H1 (cell line): ENCODE measurements at regions not wholly inside any gene's neighbourhood (a gene's known extent, or its start where the extent isn't known, plus 50 kb on each side); places are given as distances from the start of the nearest gene placed in this dataset.

Experiments
- CTCF ChIA-PET: fragments of 300-600 bp; sonication (Branson Sonifier 250); formaldehyde crosslinking; loops from one replicate; lab custom pipeline; 2021; ENCODE audit not compliant: partially characterized antibody; lab: Charles Lee
- POLR2A ChIA-PET: fragments of 300-600 bp; sonication (Branson Sonifier 250); formaldehyde crosslinking; loops from one replicate; lab custom pipeline; 2021; ENCODE audit warnings: inconsistent platforms; ENCODE audit not compliant: partially characterized antibody; lab: Charles Lee
- DNase-seq, 2 experiments: peaks; one replicate each; pipeline versions ENCODE4 v3.0.0 to v3.0.0-alpha.2; 2010 to 2022; ENCODE audit warnings: low spot score in 2 of 2, low read depth in 1 of 2, mixed read lengths in 1 of 2
- FAIRE-seq: peaks from 2 replicates; lab custom pipeline; 2011; peaks lifted over from hg19 to GRCh38; lab: Jason Lieb, UNC
- H2AFZ ChIP-seq: 2 replicates; pipeline ENCODE4 v1.8.1; 2012; ENCODE audit warnings: low read length, inconsistent platforms
- H2AK5ac ChIP-seq: 2 replicates; pipeline ENCODE4 v1.6.1; 2013; ENCODE audit warnings: low read depth, low read length
- H2BK120ac ChIP-seq: replicated peaks from 2 replicates; pipeline ENCODE3; 2013; ENCODE audit warnings: low read depth, low read length, inconsistent platforms
- H2BK12ac ChIP-seq: 2 replicates; pipeline ENCODE4 v1.6.1; 2013; ENCODE audit warnings: low read depth, low read length
- H2BK15ac ChIP-seq: 2 replicates; pipeline ENCODE4 v1.6.1; 2013; ENCODE audit warnings: low read length
- H2BK20ac ChIP-seq: 2 replicates; pipeline ENCODE4 v1.6.1; 2013; ENCODE audit warnings: low read length
- H2BK5ac ChIP-seq: 2 replicates; pipeline ENCODE4 v1.6.1; 2013; ENCODE audit warnings: low read depth, low read length
- H3K14ac ChIP-seq: 2 replicates; pipeline ENCODE4 v1.6.1; 2013; ENCODE audit warnings: inconsistent platforms; ENCODE audit not compliant: insufficient read length
- H3K18ac ChIP-seq: 2 replicates; pipeline ENCODE4 v1.6.1; 2013; ENCODE audit warnings: low read length; ENCODE audit errors: extremely low read depth
- H3K23ac ChIP-seq: 2 replicates; pipeline ENCODE4 v1.6.1; 2013; ENCODE audit warnings: inconsistent platforms; ENCODE audit not compliant: insufficient read length
- H3K23me2 ChIP-seq: 2 replicates; pipeline ENCODE4 v1.6.1; 2013; ENCODE audit warnings: low read depth, low read length
- H3K27ac ChIP-seq: 2 replicates; pipeline ENCODE4 v1.6.1; 2011; ENCODE audit warnings: low read depth, low read length, inconsistent platforms
- H3K27me3 ChIP-seq, 4 experiments: replicated peaks in 1 of 4; 1 replicate in 1 of 4; 2 replicates in 3 of 4; pipeline versions ENCODE4 v1.6.1 to v1.8.1; 2011 to 2013; ENCODE audit warnings: low read length in 3 of 4, mild to moderate bottlenecking in 3 of 4, inconsistent platforms in 2 of 4, mixed read lengths in 2 of 4, moderate library complexity in 1 of 4; ENCODE audit not compliant: control insufficient read depth in 3 of 4, insufficient read depth in 3 of 4; ENCODE audit errors: extremely low read depth in 1 of 4
- H3K36me3 ChIP-seq, 4 experiments: 2 replicates each; pipeline versions ENCODE4 v1.6.1 to v1.8.1; 2011 to 2013; ENCODE audit warnings: mild to moderate bottlenecking in 4 of 4, low read length in 3 of 4, moderate library complexity in 2 of 4, control low read depth in 1 of 4, inconsistent platforms in 1 of 4; ENCODE audit not compliant: insufficient read depth in 4 of 4, control insufficient read depth in 2 of 4
- H3K4ac ChIP-seq: replicated peaks from 2 replicates; pipeline ENCODE3; 2013; ENCODE audit warnings: low read length, low read depth, mixed read lengths, inconsistent platforms; ENCODE audit not compliant: insufficient read length
- H3K4me1 ChIP-seq, 4 experiments: replicated peaks in 1 of 4; 1 replicate in 1 of 4; 2 replicates in 3 of 4; pipeline versions ENCODE4 v1.6.1 to v1.8.1; 2011 to 2013; ENCODE audit warnings: low read length in 3 of 4, inconsistent platforms in 2 of 4, mixed read lengths in 1 of 4; ENCODE audit not compliant: insufficient read depth in 4 of 4, control insufficient read depth in 3 of 4
- H3K4me2 ChIP-seq, 2 experiments: 2 replicates each; pipeline versions ENCODE4 v1.6.1 to v1.8.1; 2011 to 2013; ENCODE audit warnings: low read depth in 2 of 2, low read length in 2 of 2, control low read depth in 1 of 2, inconsistent platforms in 1 of 2, mild to moderate bottlenecking in 1 of 2; ENCODE audit not compliant: insufficient read depth in 1 of 2
- H3K4me3 ChIP-seq, 4 experiments: fragments of 200-600, 300-600 bp in 1 of 4; sonication (generic), shearing (Covaris generic), sonication (Bioruptor Twin) in 1 of 4; 2 replicates each; pipeline versions ENCODE4 v1.5.1 to v1.8.1; 2011 to 2016; ENCODE audit warnings: low read length in 4 of 4, low read depth in 3 of 4, control low read depth in 2 of 4, inconsistent platforms in 2 of 4, mild to moderate bottlenecking in 2 of 4, mixed read lengths in 1 of 4, moderate library complexity in 1 of 4; ENCODE audit not compliant: insufficient read depth in 2 of 4; ENCODE audit errors: extremely low read depth in 1 of 4
- H3K56ac ChIP-seq: replicated peaks from 2 replicates; pipeline ENCODE3; 2013; ENCODE audit warnings: low read depth, mild to moderate bottlenecking, mixed read lengths, low read length, inconsistent platforms; ENCODE audit not compliant: insufficient read length
- H3K79me1 ChIP-seq: 2 replicates; pipeline ENCODE4 v1.6.1; 2013; ENCODE audit warnings: low read depth, low read length, control low read depth
- H3K79me2 ChIP-seq, 2 experiments: 2 replicates each; pipeline versions ENCODE4 v1.6.1 to v1.8.1; 2012 to 2013; ENCODE audit warnings: low read length in 2 of 2, mild to moderate bottlenecking in 2 of 2, inconsistent platforms in 1 of 2; ENCODE audit not compliant: insufficient read depth in 2 of 2, control insufficient read depth in 1 of 2
- H3K9ac ChIP-seq, 4 experiments: replicated peaks in 1 of 4; 1 replicate in 1 of 4; 2 replicates in 3 of 4; pipeline versions ENCODE4 v1.6.1 to v1.8.1; 2011 to 2013; ENCODE audit warnings: low read depth in 3 of 4, low read length in 3 of 4, control low read depth in 2 of 4, mild to moderate bottlenecking in 2 of 4, moderate library complexity in 2 of 4, inconsistent platforms in 1 of 4; ENCODE audit errors: extremely low read depth in 1 of 4
- H3K9me3 ChIP-seq, 2 experiments: 2 replicates each; pipeline versions ENCODE4 v1.6.1 to v1.8.1; 2012 to 2013; ENCODE audit warnings: mild to moderate bottlenecking in 2 of 2, moderate library complexity in 2 of 2, control low read depth in 1 of 2, inconsistent platforms in 1 of 2, low read depth in 1 of 2, low read length in 1 of 2, mixed read lengths in 1 of 2; ENCODE audit not compliant: insufficient read depth in 2 of 2
- H4K20me1 ChIP-seq, 2 experiments: replicated peaks in 1 of 2; 2 replicates each; pipeline versions ENCODE3 to v1.8.1; 2011 to 2013; ENCODE audit warnings: inconsistent platforms in 2 of 2, low read length in 2 of 2, mild to moderate bottlenecking in 1 of 2; ENCODE audit not compliant: insufficient read depth in 2 of 2, control insufficient read depth in 1 of 2
- H4K5ac ChIP-seq: 2 replicates; pipeline ENCODE4 v1.6.1; 2013; ENCODE audit warnings: low read length, low read depth, mixed read lengths, inconsistent platforms; ENCODE audit not compliant: insufficient read length
- H4K8ac ChIP-seq: 2 replicates; pipeline ENCODE4 v1.8.0; 2013; ENCODE audit warnings: mild to moderate bottlenecking, moderate library complexity, low read length, inconsistent platforms; ENCODE audit not compliant: insufficient read depth; ENCODE audit errors: extremely low read depth
- H4K91ac ChIP-seq: replicated peaks from 2 replicates; pipeline ENCODE3; 2013; ENCODE audit warnings: low read length, mixed read lengths, inconsistent platforms; ENCODE audit not compliant: insufficient read length
- BRCA1 ChIP-seq: IDR thresholded peaks from 2 replicates; pipeline ENCODE4 v1.6.1; 2012; ENCODE audit warnings: low read depth, low read length, improper control_type of control experiment
- WGBS, 2 experiments: shearing (Covaris generic) in 1 of 2; methylation state at CpG; one replicate each; pipeline versions ENCODE4 v1.1.6 to v1.1.7; 2013 to 2015; ENCODE audit warnings: low lambda C conversion rate in 2 of 2, mixed read lengths in 2 of 2, inconsistent platforms in 1 of 2, low coverage in 1 of 2, missing lambda C conversion rate in 1 of 2; ENCODE audit not compliant: insufficient replicate concordance in 2 of 2, insufficient coverage in 1 of 2, insufficient read length in 1 of 2; ENCODE audit errors: extremely low coverage in 1 of 2, missing lambda C conversion rate in 1 of 2; 5-methylcytosine and 5-hydroxymethylcytosine counted together

DNA sequence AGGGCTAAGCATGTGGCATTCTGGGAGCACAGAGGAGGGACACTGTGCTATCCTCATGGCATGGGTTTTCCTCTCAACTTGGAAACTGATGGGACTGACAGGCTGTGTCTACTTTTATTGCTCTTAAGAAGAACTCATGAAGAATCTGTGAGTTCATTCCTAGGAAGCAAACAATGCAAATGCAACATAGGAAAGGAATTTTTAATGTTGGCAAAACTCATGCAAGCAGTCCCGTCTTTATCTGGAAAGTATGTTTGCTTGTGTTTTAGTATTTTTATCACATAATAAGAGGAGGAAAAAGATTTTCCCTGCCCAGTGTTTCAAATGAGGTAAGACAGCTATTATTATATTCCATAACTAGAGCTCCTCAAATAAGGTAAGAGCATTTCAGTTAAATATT, 89.7 kb downstream of the TRIM42 start:
- Histone ChIP-seq H2AFZ (no peak overlapping the region), H3K23me2 (peaks cover 2% of the 10 kb centered on the region; the same call in 1 of the 2 replicates), H3K4me2 (no peak overlapping the region), H3K4ac (no peak overlapping the region), H3K9ac (no peak overlapping the region), H3K23ac (no peak overlapping the region), H3K79me2 (no peaks in the 10 kb centered on the region), H3K18ac (no peak overlapping the region), H2BK20ac (no peak overlapping the region), H3K79me1 (no peaks in the 10 kb centered on the region), H2BK5ac (no peak overlapping the region), H3K9me3 (no peaks in the 10 kb centered on the region), H3K14ac (no peak overlapping the region), H3K36me3 (no peaks in the 10 kb centered on the region), H4K91ac (no peak overlapping the region), H4K5ac (no peak overlapping the region), H3K56ac (no peak overlapping the region), H4K20me1 (no peaks in the 10 kb centered on the region), H3K27me3 (no peaks in the 10 kb centered on the region), H2BK120ac (no peak overlapping the region), H4K8ac (no peak overlapping the region), H3K27ac (no peak overlapping the region), H2BK12ac (no peak overlapping the region), H3K4me3 (no peak overlapping the region), H2AK5ac (no peak overlapping the region), H3K4me1 (peaks cover 0 to 2% (median 0%) of the 10 kb centered on the region in 4 experiments; a peak in 2 of 7 replicates), H2BK15ac (no peak overlapping the region)
- CTCF ChIA-PET = no interaction called here
- no peak for FAIRE-seq
- 83% methylated on average over 1 of the region's 1 CpG; no CpG with 5 or more reads in 1 of the 2 experiments for WGBS, 2 experiments
- DNase-seq = no peak
- no peak for TF ChIP-seq BRCA1
- POLR2A ChIA-PET = interaction anchor here (0.6 kb wide), 1 partner anchor 81 kb away, joined by 4 read pairs; no protein-coding TSS in a partner anchor
